ENCODE measurements at regions not wholly inside any gene's neighbourhood (a gene's known extent, or its start where the extent isn't known, plus 50 kb on each side); places are given as distances from the start of the nearest gene placed in this dataset.
"Not testable (repeated sequence)": the region's sequence is repeated elsewhere in the genome, so short reads cannot be mapped to it uniquely, and the experiment has no call there.

DNA sequence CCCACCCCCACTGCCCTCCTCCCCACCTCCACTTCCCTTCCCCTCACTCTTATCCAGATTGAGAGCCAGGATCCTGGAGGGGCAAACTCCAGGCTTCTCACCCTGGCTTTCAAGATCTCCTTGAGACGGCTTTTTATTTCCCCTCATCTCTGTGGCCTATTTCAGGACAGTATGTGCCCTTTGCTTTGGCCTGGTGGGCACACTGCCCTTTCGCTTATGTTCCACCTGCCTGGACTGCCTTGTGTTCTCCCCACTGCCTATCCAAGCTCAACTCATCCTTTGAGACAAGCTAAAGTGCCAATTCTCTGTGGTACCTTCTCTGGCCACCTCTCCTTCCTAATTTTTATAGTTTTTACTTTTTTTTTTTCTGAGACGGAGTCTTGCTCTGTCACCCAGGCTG, 95.9 kb upstream of the SEC22B start:
- H3K23me2 ChIP-seq (ENCODE audit: insufficient read length, low read depth, low read length, poor library complexity, severe bottlenecking); H3K4me1 Mint-ChIP-seq; H3K36me3 Mint-ChIP-seq (ENCODE audit: insufficient read depth in 1 of 3, low read depth in 3 of 3); H2BK5ac ChIP-seq (ENCODE audit: insufficient read length, low read length); H3K79me2 ChIP-seq (ENCODE audit: insufficient read depth, low read length); H4K5ac ChIP-seq (ENCODE audit: insufficient read length, low read depth, low read length); H3K18ac ChIP-seq (ENCODE audit: insufficient read length, low read depth, low read length); H3K23ac ChIP-seq (ENCODE audit: insufficient read length, low read depth, low read length); H2BK120ac ChIP-seq (ENCODE audit: low read depth, low read length, poor library complexity, severe bottlenecking); H2AFZ ChIP-seq (ENCODE audit: low read length); H3K4me3 Mint-ChIP-seq; H3K9me3 ChIP-seq (ENCODE audit: control insufficient read depth, low read depth, low read length); H2BK15ac ChIP-seq (ENCODE audit: low read depth, low read length); DNase-seq; H3K4me2 ChIP-seq (ENCODE audit: insufficient read depth, insufficient read length, low read length); H3T11ph ChIP-seq (ENCODE audit: low read length); H3K56ac ChIP-seq (ENCODE audit: insufficient read length, low read depth, low read length); H4K91ac ChIP-seq (ENCODE audit: insufficient read length, low read depth, low read length); H2AK5ac ChIP-seq (ENCODE audit: insufficient read length, low read length); H2BK12ac ChIP-seq (ENCODE audit: insufficient read length, low read depth, low read length); H3K4ac ChIP-seq (ENCODE audit: low read depth, low read length); H3K4me1 ChIP-seq (ENCODE audit: insufficient read depth, low read length); H4K20me1 ChIP-seq (ENCODE audit: control insufficient read depth, insufficient read depth, insufficient read length); H3K27ac Mint-ChIP-seq; H4K8ac ChIP-seq (replicated peaks; ENCODE audit: insufficient read length, low read depth, low read length); H2BK20ac ChIP-seq (ENCODE audit: low read depth, low read length, poor library complexity, severe bottlenecking); H3K27me3 Mint-ChIP-seq (ENCODE audit: low read depth); H3K9me3 Mint-ChIP-seq; H3K9ac ChIP-seq (ENCODE audit: extremely low read depth, insufficient read length, low read length); H3K27ac ChIP-seq (ENCODE audit: insufficient read length, low read depth, low read length); H3K14ac ChIP-seq (ENCODE audit: insufficient read depth, low read length); H3K27me3 ChIP-seq (ENCODE audit: insufficient read depth, low read length); H3K79me1 ChIP-seq (ENCODE audit: insufficient read depth, low read depth, low read length, poor library complexity, severe bottlenecking): not testable (repeated sequence)
- no CpG with 5 or more reads among the region's 3 CpGs for WGBS (ENCODE audit: extremely low coverage, insufficient read length, low lambda C conversion rate)

DNA sequence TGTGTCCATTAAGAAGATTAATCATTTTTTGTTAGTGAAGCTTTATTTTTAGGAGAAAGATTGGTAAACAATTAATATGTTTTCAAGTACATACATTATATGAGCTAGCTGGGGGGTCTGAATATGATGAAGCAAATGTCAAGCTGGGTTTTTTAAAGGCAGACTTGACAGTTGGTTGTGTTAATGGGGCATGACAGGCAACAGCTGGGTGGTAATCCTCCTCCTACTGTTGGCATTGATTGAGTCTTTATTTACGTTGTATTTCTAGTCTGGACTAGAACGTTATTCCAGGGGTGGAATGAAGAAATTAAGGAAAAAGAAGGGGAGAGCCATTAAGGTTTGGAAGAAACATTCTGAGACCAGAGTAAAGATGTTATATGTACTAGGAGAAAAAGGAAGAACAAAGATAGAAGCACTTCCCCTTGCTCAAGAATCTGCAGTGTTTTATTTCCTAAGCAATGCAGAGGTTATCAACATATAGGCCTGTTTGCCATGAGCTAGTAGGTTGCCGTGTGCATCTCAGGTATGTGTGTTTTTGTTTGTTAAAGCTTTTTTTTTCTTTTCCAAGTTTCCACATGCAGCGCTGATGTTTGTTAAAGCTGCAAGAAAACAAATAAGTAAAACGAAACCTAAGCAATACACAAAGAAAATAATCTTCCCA, 95.4 kb upstream of the SEC22B start:
- not testable (repeated sequence) for H3K56ac ChIP-seq (ENCODE audit: insufficient read length, low read depth, low read length); H3K27ac Mint-ChIP-seq; H2AK5ac ChIP-seq (ENCODE audit: insufficient read length, low read length); H3K36me3 Mint-ChIP-seq (ENCODE audit: insufficient read depth in 1 of 3, low read depth in 3 of 3); H3K9ac ChIP-seq (ENCODE audit: extremely low read depth, insufficient read length, low read length); H3K4me1 ChIP-seq (ENCODE audit: insufficient read depth, low read length); H2BK15ac ChIP-seq (ENCODE audit: low read depth, low read length); H3K27me3 Mint-ChIP-seq (ENCODE audit: low read depth); H2BK120ac ChIP-seq (ENCODE audit: low read depth, low read length, poor library complexity, severe bottlenecking); H2AFZ ChIP-seq (ENCODE audit: low read length); H3K4me1 Mint-ChIP-seq; H3K4me3 Mint-ChIP-seq; H4K8ac ChIP-seq (replicated peaks; ENCODE audit: insufficient read length, low read depth, low read length); H3K4ac ChIP-seq (ENCODE audit: low read depth, low read length); H3K23me2 ChIP-seq (ENCODE audit: insufficient read length, low read depth, low read length, poor library complexity, severe bottlenecking); H4K91ac ChIP-seq (ENCODE audit: insufficient read length, low read depth, low read length); H3K4me2 ChIP-seq (ENCODE audit: insufficient read depth, insufficient read length, low read length); H2BK5ac ChIP-seq (ENCODE audit: insufficient read length, low read length); H3K14ac ChIP-seq (ENCODE audit: insufficient read depth, low read length); H3K79me2 ChIP-seq (ENCODE audit: insufficient read depth, low read length); H2BK12ac ChIP-seq (ENCODE audit: insufficient read length, low read depth, low read length); H4K5ac ChIP-seq (ENCODE audit: insufficient read length, low read depth, low read length); H3K27me3 ChIP-seq (ENCODE audit: insufficient read depth, low read length); H4K20me1 ChIP-seq (ENCODE audit: control insufficient read depth, insufficient read depth, insufficient read length); H3K79me1 ChIP-seq (ENCODE audit: insufficient read depth, low read depth, low read length, poor library complexity, severe bottlenecking); H3T11ph ChIP-seq (ENCODE audit: low read length); H3K18ac ChIP-seq (ENCODE audit: insufficient read length, low read depth, low read length); DNase-seq; H3K9me3 ChIP-seq (ENCODE audit: control insufficient read depth, low read depth, low read length); H3K9me3 Mint-ChIP-seq; H3K23ac ChIP-seq (ENCODE audit: insufficient read length, low read depth, low read length); H2BK20ac ChIP-seq (ENCODE audit: low read depth, low read length, poor library complexity, severe bottlenecking); H3K27ac ChIP-seq (ENCODE audit: insufficient read length, low read depth, low read length)
- no CpG with 5 or more reads among the region's 5 CpGs for WGBS (ENCODE audit: extremely low coverage, insufficient read length, low lambda C conversion rate)

Measured in H9 (cell line).